Activated T-helper 2 cell treated with anti-CD3 and anti-CD28 coated beads, Interferon-gamma antibody, Interleukin-2, Interleukin-4, amounts not matched to agents 10 μg/mL and 5 μg/mL and 100 μg/mL, durations not matched to agents 14 hours and 24 hours and 36 hours (primary cell): ENCODE measurements at regions not wholly inside any gene's neighbourhood (a gene's known extent, or its start where the extent isn't known, plus 50 kb on each side); places are given as distances from the start of the nearest gene placed in this dataset.

Experiments
- DNase-seq: peaks from one replicate; pipeline ENCODE4 v3.0.0; 2021; ENCODE audit warnings: low spot score
- H3K27ac Mint-ChIP-seq: one replicate; pipeline ENCODE4 v1.8.0; 2021; ENCODE audit warnings: mixed read lengths
- H3K27me3 Mint-ChIP-seq: one replicate; pipeline ENCODE4 v1.8.0; 2021; ENCODE audit warnings: low read depth, mixed read lengths
- H3K36me3 Mint-ChIP-seq: one replicate; pipeline ENCODE4 v1.8.0; 2021; ENCODE audit warnings: low read depth, mixed read lengths
- H3K4me1 Mint-ChIP-seq: one replicate; pipeline ENCODE4 v1.8.0; 2021; ENCODE audit warnings: low read depth, mixed read lengths
- H3K4me3 Mint-ChIP-seq: one replicate; pipeline ENCODE4 v1.8.0; 2021; ENCODE audit warnings: low read depth, mild to moderate bottlenecking, moderate library complexity, mixed read lengths
- H3K9me3 Mint-ChIP-seq: one replicate; pipeline ENCODE4 v1.8.0; 2021; ENCODE audit warnings: mixed read lengths
- intact Hi-C: fragments of 100-400 bp; cut with micrococcal nuclease; formaldehyde crosslinking; loops from one replicate; pipeline ENCODE4 v1.15.1; 2023

DNA sequence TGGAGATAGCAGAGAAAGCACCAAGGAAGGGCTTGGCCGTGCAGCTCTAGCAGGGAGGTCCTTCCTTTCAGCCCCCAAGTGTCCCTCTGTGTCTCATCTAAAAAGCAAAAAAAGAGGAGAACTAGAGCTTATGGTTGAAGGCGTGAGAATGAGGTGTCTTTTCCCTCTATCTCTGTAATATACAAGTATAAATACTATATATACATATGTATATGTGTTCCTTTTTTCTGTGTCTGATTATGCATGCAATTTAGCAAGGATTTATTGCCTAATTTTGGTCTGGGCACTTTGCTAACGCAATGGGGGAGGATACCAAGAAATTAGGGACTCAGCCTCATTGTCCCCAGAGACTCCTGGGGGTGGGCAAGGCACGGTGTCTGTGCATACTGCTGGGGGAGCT, 90.2 kb upstream of the CCL2 start:
- intact Hi-C loops = no loop called here
- H3K4me1 Mint-ChIP-seq = no peaks in the 10 kb centered on the region
- no peak for DNase-seq
- H3K9me3 Mint-ChIP-seq = no peaks in the 10 kb centered on the region
- no peak overlapping the region for H3K4me3 Mint-ChIP-seq
- H3K27me3 Mint-ChIP-seq = peaks cover 23% of the 10 kb centered on the region
- no peaks in the 10 kb centered on the region for H3K36me3 Mint-ChIP-seq
- H3K27ac Mint-ChIP-seq = no peak overlapping the region

- no peak overlapping the region for H3K27ac Mint-ChIP-seq
- no peaks in the 10 kb centered on the region for H3K36me3 Mint-ChIP-seq
- no peaks in the 10 kb centered on the region for H3K9me3 Mint-ChIP-seq
- peaks cover 27% of the 10 kb centered on the region for H3K27me3 Mint-ChIP-seq
- intact Hi-C loops = no loop called here
- no peak for DNase-seq
- H3K4me1 Mint-ChIP-seq = peaks cover under 1% of the 10 kb centered on the region
- no peak overlapping the region for H3K4me3 Mint-ChIP-seq
These were observed 88.7 kb upstream of the CCL2 start for GRCh38 chr17:34166352-34166751.

DNA sequence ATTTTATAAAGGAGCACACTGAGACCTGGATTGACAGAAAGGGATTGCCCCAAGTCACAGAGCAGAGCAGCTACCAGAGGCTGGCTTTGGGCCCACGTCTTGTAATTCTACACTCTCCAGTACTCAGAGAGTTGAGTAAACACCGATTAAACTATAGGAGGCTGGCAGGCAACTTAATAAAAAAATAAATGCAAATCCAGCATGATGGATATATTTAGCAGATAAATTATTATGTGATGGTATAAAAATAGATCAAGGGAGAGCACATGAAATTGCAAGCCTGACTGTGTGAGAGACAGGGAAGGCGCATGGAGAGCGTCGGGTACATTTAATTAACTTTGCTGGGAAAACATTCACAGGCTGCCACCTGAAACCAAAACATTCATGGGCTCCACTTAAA, 87.7 kb upstream of the CCL2 start:
- Mint-ChIP-seq H3K36me3 (no peaks in the 10 kb centered on the region), H3K27me3 (peaks cover 29% of the 10 kb centered on the region), H3K4me3 (no peak overlapping the region), H3K4me1 (peaks cover 4% of the 10 kb centered on the region), H3K9me3 (no peaks in the 10 kb centered on the region), H3K27ac (no peak overlapping the region)
- intact Hi-C loops = no loop called here
- no peak for DNase-seq

- intact Hi-C loops = no loop called here
- H3K36me3 Mint-ChIP-seq = no peaks in the 10 kb centered on the region
- peaks cover 20% of the 10 kb centered on the region for H3K27me3 Mint-ChIP-seq
- H3K27ac Mint-ChIP-seq = no peak overlapping the region
- no peak for DNase-seq
- H3K9me3 Mint-ChIP-seq = no peaks in the 10 kb centered on the region
- H3K4me3 Mint-ChIP-seq = no peak overlapping the region
- H3K4me1 Mint-ChIP-seq = peaks cover 4% of the 10 kb centered on the region
These were observed 86.1 kb upstream of the CCL2 start for GRCh38 chr17:34168989-34169388.

GRCh38 chr17:34169496-34169895, 85.6 kb upstream of the CCL2 start:
- no peak overlapping the region for H3K27ac Mint-ChIP-seq
- DNase-seq = no peak
- intact Hi-C loops = no loop called here
- H3K4me1 Mint-ChIP-seq = peaks cover 4% of the 10 kb centered on the region
- H3K27me3 Mint-ChIP-seq = peaks cover 18% of the 10 kb centered on the region
- H3K36me3 Mint-ChIP-seq = no peaks in the 10 kb centered on the region
- H3K9me3 Mint-ChIP-seq = no peaks in the 10 kb centered on the region
- no peak overlapping the region for H3K4me3 Mint-ChIP-seq

DNA sequence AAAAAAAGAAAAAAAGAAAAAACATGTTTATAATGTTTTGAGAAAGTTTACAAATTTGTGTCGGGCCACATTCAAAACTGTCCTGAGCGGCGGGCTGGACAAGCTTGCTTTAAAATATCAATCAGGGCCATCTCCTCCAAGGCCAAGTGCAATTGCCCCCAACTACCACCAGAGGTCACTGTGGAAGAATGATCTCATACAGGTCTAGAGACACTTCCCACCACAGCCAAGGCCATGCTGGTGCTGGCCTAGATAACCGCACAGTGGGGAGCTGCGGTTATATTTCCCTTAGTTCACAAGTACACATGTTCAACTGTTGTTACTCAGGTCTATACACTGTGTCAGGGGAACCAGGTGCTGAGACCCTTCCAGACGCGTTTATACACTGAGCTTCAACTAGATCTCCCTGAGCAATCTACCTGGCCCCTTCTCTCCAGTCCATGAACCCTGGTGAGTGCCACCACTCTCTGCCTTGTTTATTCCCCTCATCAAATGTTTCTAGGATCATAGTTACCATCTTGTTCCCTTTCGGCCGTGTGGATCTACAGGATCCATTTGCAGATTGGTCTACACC, 83.8 kb upstream of the CCL2 start:
- Mint-ChIP-seq H3K9me3 (no peaks in the 10 kb centered on the region), H3K36me3 (no peaks in the 10 kb centered on the region), H3K4me3 (no peak overlapping the region), H3K27me3 (peaks cover 16% of the 10 kb centered on the region), H3K27ac (no peak overlapping the region), H3K4me1 (peaks cover 4% of the 10 kb centered on the region)
- DNase-seq = peak; percentile 46
- intact Hi-C loops = no loop called here

DNA sequence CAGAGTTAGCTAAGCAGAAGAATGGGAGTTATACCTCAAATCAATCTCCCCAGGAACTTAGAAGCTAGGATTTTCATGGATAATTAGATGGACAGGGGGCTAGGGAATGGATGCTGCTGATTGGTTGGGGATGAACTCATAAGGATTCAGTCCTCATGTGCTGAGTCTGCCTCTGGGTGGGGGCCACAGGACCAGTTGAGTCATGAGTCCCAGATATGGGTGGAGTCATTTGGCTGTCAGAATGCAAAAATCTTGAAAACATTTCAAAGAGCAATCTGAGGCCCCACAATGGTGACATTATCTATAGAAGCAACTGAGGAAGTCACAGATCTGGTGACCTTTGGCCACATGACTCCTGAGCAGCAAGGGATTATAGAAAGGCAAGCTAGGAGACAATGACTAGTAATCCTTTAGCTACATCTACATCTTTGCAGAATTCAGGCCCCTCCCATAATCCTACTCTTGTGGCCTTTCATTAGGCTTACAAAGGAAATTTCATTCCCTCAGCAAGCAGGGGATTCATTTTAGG, 82.6 kb upstream of the CCL2 start:
- peaks cover 4% of the 10 kb centered on the region for H3K4me1 Mint-ChIP-seq
- no peak for DNase-seq
- H3K9me3 Mint-ChIP-seq = no peaks in the 10 kb centered on the region
- peaks cover 18% of the 10 kb centered on the region for H3K27me3 Mint-ChIP-seq
- intact Hi-C loops = no loop called here
- H3K4me3 Mint-ChIP-seq = no peak overlapping the region
- no peaks in the 10 kb centered on the region for H3K36me3 Mint-ChIP-seq
- no peak overlapping the region for H3K27ac Mint-ChIP-seq

GRCh38 chr17:34173241-34173640, 81.8 kb upstream of the CCL2 start:
- DNase-seq = no peak
- intact Hi-C loops = no loop called here
- H3K27me3 Mint-ChIP-seq = peaks cover 19% of the 10 kb centered on the region
- H3K36me3 Mint-ChIP-seq = no peaks in the 10 kb centered on the region
- H3K4me1 Mint-ChIP-seq = peaks cover 4% of the 10 kb centered on the region
- no peak overlapping the region for H3K4me3 Mint-ChIP-seq
- H3K27ac Mint-ChIP-seq = no peak overlapping the region
- H3K9me3 Mint-ChIP-seq = no peaks in the 10 kb centered on the region

- Mint-ChIP-seq H3K27ac (no peak overlapping the region), H3K4me1 (peaks cover 4% of the 10 kb centered on the region), H3K27me3 (peaks cover 19% of the 10 kb centered on the region), H3K4me3 (no peak overlapping the region), H3K36me3 (no peaks in the 10 kb centered on the region), H3K9me3 (no peaks in the 10 kb centered on the region)
- intact Hi-C loops = no loop called here
- no peak for DNase-seq
These were observed 80.6 kb upstream of the CCL2 start for GRCh38 chr17:34174496-34174895.

GRCh38 chr17:34176440-34176839, 78.6 kb upstream of the CCL2 start:
- peaks cover 2% of the 10 kb centered on the region for H3K4me1 Mint-ChIP-seq
- no peaks in the 10 kb centered on the region for H3K36me3 Mint-ChIP-seq
- H3K27ac Mint-ChIP-seq = no peak overlapping the region
- H3K9me3 Mint-ChIP-seq = no peaks in the 10 kb centered on the region
- DNase-seq = no peak
- intact Hi-C loops = no loop called here
- peaks cover 22% of the 10 kb centered on the region for H3K27me3 Mint-ChIP-seq
- no peak overlapping the region for H3K4me3 Mint-ChIP-seq

DNA sequence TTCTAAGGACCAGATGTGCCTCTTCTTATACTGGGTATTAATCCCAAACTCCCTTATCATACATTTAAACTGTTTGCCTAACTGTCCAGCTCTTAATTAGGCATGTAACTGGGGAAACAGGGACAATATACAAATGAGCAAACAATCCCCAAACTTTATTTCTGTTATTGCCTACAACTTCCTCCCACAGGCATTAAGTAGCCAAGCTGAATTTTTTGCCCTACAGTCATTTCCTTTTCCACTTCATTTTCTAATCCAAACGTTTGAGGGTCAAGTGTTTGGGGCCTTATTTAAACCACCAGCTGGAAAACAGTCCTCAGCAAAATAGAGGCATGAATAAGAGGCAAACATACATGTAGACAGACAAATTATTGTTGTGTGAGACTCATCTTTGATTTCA, 77.4 kb upstream of the CCL2 start:
- no peak overlapping the region for H3K4me3 Mint-ChIP-seq
- H3K4me1 Mint-ChIP-seq = peaks cover 3% of the 10 kb centered on the region
- H3K27me3 Mint-ChIP-seq = peaks cover 25% of the 10 kb centered on the region
- no peak for DNase-seq
- no peaks in the 10 kb centered on the region for H3K36me3 Mint-ChIP-seq
- H3K27ac Mint-ChIP-seq = no peak overlapping the region
- no peaks in the 10 kb centered on the region for H3K9me3 Mint-ChIP-seq
- intact Hi-C loops = no loop called here

DNA sequence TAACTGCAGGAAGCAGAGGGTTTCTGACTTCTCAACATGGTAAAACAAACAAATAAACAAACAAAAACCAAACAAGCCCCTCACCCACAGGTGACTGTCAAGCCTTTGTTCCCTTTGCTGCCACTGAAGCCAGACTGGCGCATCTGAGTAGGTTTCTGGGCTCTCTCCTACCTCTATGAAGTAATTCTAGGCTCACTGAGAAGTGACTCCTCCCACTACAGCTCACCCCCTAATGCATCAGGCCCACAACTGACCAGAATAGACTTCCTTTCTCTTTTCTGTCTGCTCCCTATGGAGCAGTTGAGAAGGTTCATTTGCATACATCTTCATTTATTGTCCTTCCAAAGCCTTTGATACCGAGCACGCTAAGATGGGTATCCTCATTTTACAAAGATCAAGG, 77.0 kb upstream of the CCL2 start:
- H3K4me1 Mint-ChIP-seq = peaks cover 3% of the 10 kb centered on the region
- peaks cover 25% of the 10 kb centered on the region for H3K27me3 Mint-ChIP-seq
- no peak overlapping the region for H3K4me3 Mint-ChIP-seq
- H3K9me3 Mint-ChIP-seq = no peaks in the 10 kb centered on the region
- no peaks in the 10 kb centered on the region for H3K36me3 Mint-ChIP-seq
- no peak overlapping the region for H3K27ac Mint-ChIP-seq
- DNase-seq = no peak
- intact Hi-C loops = no loop called here

- Mint-ChIP-seq H3K4me3 (no peak overlapping the region), H3K4me1 (peaks cover 3% of the 10 kb centered on the region), H3K9me3 (no peaks in the 10 kb centered on the region), H3K27ac (no peak overlapping the region), H3K27me3 (peaks cover 20% of the 10 kb centered on the region), H3K36me3 (no peaks in the 10 kb centered on the region)
- DNase-seq = no peak
- intact Hi-C loops = no loop called here
These were observed 72.9 kb upstream of the CCL2 start for GRCh38 chr17:34182036-34182803.
